DND-41 (cell line): ENCODE measurements at regions not wholly inside any gene's neighbourhood (a gene's known extent, or its start where the extent isn't known, plus 50 kb on each side); places are given as distances from the start of the nearest gene placed in this dataset.
"Not testable (repeated sequence)": the region's sequence is repeated elsewhere in the genome, so short reads cannot be mapped to it uniquely, and the experiment has no call there.

Experiments used
- ATAC-seq: fragments of 200-7000 bp; cut with Tn5 transposase; 3 replicates; pipeline ENCODE4 v1.9.1; 2021; ENCODE audit warnings: low read depth; ENCODE audit not compliant: insufficient read depth
- DNase-seq: peaks from one replicate; pipeline ENCODE4 v3.0.0-alpha.2; 2020
- H2AFZ ChIP-seq: 2 replicates; pipeline ENCODE4 v1.6.0; 2012; ENCODE audit warnings: low read depth, low read length
- H3K27ac ChIP-seq: 2 replicates; pipeline ENCODE4 v1.5.1; 2012; ENCODE audit warnings: low read length, inconsistent platforms
- H3K27me3 ChIP-seq: fragments of 200-600 bp; sonication (generic); 2 replicates; pipeline ENCODE4 v1.6.0; 2012; ENCODE audit warnings: low read length, mild to moderate bottlenecking, inconsistent platforms; ENCODE audit not compliant: insufficient read depth, poor library complexity
- H3K36me3 ChIP-seq: 2 replicates; pipeline ENCODE4 v1.5.1; 2012; ENCODE audit warnings: low read length, inconsistent platforms; ENCODE audit not compliant: insufficient read depth
- H3K4me1 ChIP-seq: 2 replicates; pipeline ENCODE4 v1.5.1; 2012; ENCODE audit warnings: mild to moderate bottlenecking, low read length; ENCODE audit not compliant: insufficient read depth
- H3K4me2 ChIP-seq: 2 replicates; pipeline ENCODE4 v1.6.0; 2012; ENCODE audit warnings: mild to moderate bottlenecking, moderate library complexity, low read length, inconsistent platforms; ENCODE audit not compliant: insufficient read depth
- H3K4me3 ChIP-seq, 2 experiments: fragments of 200-600 bp in 1 of 2; shearing (Covaris generic) in 1 of 2; 2 replicates each; pipeline ENCODE4 v1.5.1; 2012 to 2016; ENCODE audit warnings: inconsistent platforms in 2 of 2, low read length in 2 of 2, mild to moderate bottlenecking in 2 of 2, low read depth in 1 of 2, moderate library complexity in 1 of 2
- H3K79me2 ChIP-seq: 2 replicates; pipeline ENCODE4 v1.6.0; 2012; ENCODE audit warnings: low read length, inconsistent platforms; ENCODE audit not compliant: insufficient read depth
- H3K9ac ChIP-seq: 2 replicates; pipeline ENCODE4 v1.6.0; 2012; ENCODE audit warnings: low read depth, mild to moderate bottlenecking, inconsistent platforms, low read length, moderate library complexity
- H3K9me3 ChIP-seq: 2 replicates; pipeline ENCODE4 v1.5.1; 2012; ENCODE audit warnings: low read length, moderate library complexity, mild to moderate bottlenecking, inconsistent platforms; ENCODE audit not compliant: insufficient read depth, severe bottlenecking
- H4K20me1 ChIP-seq: 2 replicates; pipeline ENCODE4 v1.6.0; 2012; ENCODE audit warnings: low read length; ENCODE audit not compliant: insufficient read depth
- EZH2 ChIP-seq: IDR thresholded peaks from 3 replicates; pipeline ENCODE4 v1.6.1; 2012; ENCODE audit warnings: borderline replicate concordance, low read depth, mild to moderate bottlenecking, moderate library complexity, low read length, inconsistent platforms; ENCODE audit not compliant: severe bottlenecking
- TF ChIP-seq, protein P1 (sequence below): IDR thresholded peaks from 2 replicates; pipeline ENCODE4 v1.5.1; 2012; ENCODE audit warnings: borderline replicate concordance, low read length, moderate library complexity, mild to moderate bottlenecking; ENCODE audit not compliant: poor library complexity, severe bottlenecking; ENCODE audit errors: extremely low read depth

DNA sequence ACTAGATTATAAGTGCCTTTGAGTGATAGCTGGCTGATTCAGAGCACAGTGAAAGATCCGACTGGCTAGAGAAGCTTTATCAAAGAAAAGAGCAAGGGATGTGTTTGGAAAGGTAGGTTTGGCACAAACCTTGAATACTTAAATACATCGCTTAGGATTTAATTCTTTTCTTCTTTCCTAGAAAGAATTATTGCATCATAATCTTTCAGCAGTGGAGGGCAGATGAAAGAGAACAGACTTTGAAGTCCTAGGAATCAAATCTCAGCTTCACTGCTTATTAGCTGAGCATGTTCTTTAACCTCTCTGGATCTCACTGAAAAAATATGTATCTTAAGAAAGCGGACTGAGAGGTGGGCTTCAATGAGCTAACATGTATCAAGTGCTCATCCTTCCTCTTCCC, 122.8 kb downstream of the ZNF365 start:
- Histone ChIP-seq H3K4me3 (no peak overlapping the region), H3K27me3 (no peaks in the 10 kb centered on the region), H3K79me2 (no peaks in the 10 kb centered on the region), H4K20me1 (no peaks in the 10 kb centered on the region), H3K36me3 (no peaks in the 10 kb centered on the region), H3K4me1 (no peaks in the 10 kb centered on the region), H2AFZ (no peak overlapping the region), H3K4me2 (no peak overlapping the region), H3K9ac (no peak overlapping the region), H3K9me3 (no peaks in the 10 kb centered on the region), H3K27ac (no peak overlapping the region)
- DNase-seq (no peak), ATAC-seq (no peak)
- no peak for TF ChIP-seq EZH2
- TF ChIP-seq, protein P1, sequence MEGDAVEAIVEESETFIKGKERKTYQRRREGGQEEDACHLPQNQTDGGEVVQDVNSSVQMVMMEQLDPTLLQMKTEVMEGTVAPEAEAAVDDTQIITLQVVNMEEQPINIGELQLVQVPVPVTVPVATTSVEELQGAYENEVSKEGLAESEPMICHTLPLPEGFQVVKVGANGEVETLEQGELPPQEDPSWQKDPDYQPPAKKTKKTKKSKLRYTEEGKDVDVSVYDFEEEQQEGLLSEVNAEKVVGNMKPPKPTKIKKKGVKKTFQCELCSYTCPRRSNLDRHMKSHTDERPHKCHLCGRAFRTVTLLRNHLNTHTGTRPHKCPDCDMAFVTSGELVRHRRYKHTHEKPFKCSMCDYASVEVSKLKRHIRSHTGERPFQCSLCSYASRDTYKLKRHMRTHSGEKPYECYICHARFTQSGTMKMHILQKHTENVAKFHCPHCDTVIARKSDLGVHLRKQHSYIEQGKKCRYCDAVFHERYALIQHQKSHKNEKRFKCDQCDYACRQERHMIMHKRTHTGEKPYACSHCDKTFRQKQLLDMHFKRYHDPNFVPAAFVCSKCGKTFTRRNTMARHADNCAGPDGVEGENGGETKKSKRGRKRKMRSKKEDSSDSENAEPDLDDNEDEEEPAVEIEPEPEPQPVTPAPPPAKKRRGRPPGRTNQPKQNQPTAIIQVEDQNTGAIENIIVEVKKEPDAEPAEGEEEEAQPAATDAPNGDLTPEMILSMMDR: no peak

DNA sequence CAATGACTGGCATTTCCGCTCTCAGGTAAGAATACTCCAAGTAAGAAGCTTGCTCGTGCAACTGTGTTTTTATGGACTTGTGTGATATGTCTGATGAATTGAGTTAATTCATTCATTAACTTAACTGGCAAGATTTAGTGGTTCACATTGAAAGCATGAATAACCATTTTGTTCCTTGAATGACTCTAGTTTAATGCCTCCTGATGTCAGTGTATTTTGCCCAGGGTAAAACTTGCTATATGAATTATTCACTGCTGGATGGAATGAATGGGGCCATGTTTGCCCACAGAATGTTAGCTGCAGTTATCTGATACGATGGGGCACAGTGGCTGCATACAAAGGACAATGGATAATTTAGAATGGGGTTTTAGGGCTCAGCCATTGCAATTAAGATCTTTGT, 124.1 kb downstream of the ZNF365 start:
- Histone ChIP-seq H3K4me1 (no peaks in the 10 kb centered on the region), H3K27me3 (no peaks in the 10 kb centered on the region)

DNA sequence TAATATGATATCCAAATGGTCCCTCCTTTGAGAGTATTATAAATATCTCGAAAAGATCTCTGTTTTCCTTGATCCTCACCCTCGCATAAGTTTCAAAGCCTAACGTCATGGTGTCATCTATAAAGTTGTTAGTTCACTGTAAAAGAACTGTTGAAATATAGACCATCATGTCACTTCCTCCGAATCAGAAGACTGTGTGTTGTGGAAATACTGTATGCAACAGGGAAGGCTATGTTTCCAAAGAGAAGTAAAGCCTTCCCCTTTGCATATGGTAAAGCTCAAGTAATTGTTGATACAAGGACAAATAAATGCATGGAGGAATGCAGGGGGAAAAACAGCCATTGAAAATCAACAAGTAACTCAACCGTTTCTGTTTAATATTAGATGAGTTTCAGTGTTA, 125.9 kb downstream of the ZNF365 start:
- H3K4me1 ChIP-seq, H3K4me3 ChIP-seq, H3K27ac ChIP-seq, DNase-seq, H2AFZ ChIP-seq, H4K20me1 ChIP-seq, H3K9me3 ChIP-seq, H3K27me3 ChIP-seq, H3K79me2 ChIP-seq, H3K36me3 ChIP-seq, ATAC-seq, H3K4me2 ChIP-seq, H3K9ac ChIP-seq: not testable (repeated sequence)

More for the DNA sequence above, 124.1 kb downstream of the ZNF365 start:
- H3K27ac ChIP-seq: no peak overlapping the region
- no peak overlapping the region for H3K4me2 ChIP-seq
- ATAC-seq (no peak), DNase-seq (no peak)
- no peaks in the 10 kb centered on the region for H3K36me3 ChIP-seq
- H3K79me2 ChIP-seq: no peaks in the 10 kb centered on the region
- no peak overlapping the region for H2AFZ ChIP-seq
- TF ChIP-seq EZH2: no peak
- TF ChIP-seq, protein P1: no peak
- no peak overlapping the region for H3K9ac ChIP-seq
- H4K20me1 ChIP-seq: no peaks in the 10 kb centered on the region
- H3K9me3 ChIP-seq: no peaks in the 10 kb centered on the region
- no peak overlapping the region for H3K4me3 ChIP-seq

DNA sequence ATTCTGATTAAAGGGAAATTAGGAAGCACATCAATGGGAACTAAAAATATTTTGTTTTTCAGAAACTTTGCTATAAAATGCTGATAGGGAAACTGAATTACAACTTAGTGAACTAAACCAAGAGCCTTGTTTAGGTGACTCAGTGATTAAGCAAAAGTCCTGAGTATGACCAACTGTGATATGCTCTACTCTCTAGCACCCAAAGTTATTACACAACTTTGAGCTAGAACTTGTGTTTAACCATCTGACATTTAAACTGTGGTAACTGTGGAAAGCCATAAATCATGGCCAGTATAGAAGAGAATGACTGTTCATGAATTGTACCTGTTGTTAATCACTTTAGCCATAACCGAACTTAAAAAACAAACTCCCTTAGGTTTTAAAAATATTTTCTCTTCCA, 127.4 kb downstream of the ZNF365 start:
- DNase-seq (no peak), ATAC-seq (no peak)
- no peaks in the 10 kb centered on the region for H3K79me2 ChIP-seq
- no peak overlapping the region for H3K27ac ChIP-seq
- H3K36me3 ChIP-seq: no peaks in the 10 kb centered on the region
- H3K9me3 ChIP-seq: no peaks in the 10 kb centered on the region
- no peak overlapping the region for H3K9ac ChIP-seq
- no peak overlapping the region for H3K4me3 ChIP-seq
- H4K20me1 ChIP-seq: no peaks in the 10 kb centered on the region
- no peak overlapping the region for H3K4me2 ChIP-seq
- no peaks in the 10 kb centered on the region for H3K27me3 ChIP-seq
- no peak for TF ChIP-seq EZH2
- TF ChIP-seq, protein P1: no peak
- H3K4me1 ChIP-seq: no peaks in the 10 kb centered on the region
- H2AFZ ChIP-seq: no peak overlapping the region
